ENCODE measurements at regions not wholly inside any gene's neighbourhood (a gene's known extent, or its start where the extent isn't known, plus 50 kb on each side); places are given as distances from the start of the nearest gene placed in this dataset.

DNA sequence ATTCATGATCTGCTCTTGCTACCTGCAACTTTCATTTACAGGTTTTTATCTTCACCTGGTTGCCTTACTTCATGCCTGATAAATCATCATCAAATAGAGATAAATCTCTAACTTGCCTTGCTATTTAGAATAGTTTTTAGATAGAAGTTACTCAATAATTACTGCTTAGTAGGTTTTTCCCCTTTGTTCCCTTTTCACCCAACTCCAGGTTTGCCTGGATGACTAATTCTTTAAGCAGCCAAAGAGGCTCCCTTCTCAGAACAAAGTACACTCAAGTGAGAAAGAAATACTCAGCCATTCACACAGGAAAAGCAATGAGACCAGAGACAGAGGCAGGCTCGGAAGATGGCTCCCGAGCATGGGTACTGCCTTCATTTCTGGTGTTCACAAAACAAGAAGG is 268.1 kb upstream of the CRBN start:
- Histone ChIP-seq H3K79me2 (ENCODE audit: low read depth) (no peaks in the 10 kb centered on the region), H3K27ac (no peak overlapping the region), H3K36me3 (ENCODE audit: low read depth) (no peaks in the 10 kb centered on the region), H3K9me3 (ENCODE audit: insufficient read depth, low read depth) (no peaks in the 10 kb centered on the region), H3F3A (ENCODE audit: insufficient read depth, low read depth) (no peaks in the 10 kb centered on the region), H3K4me2 (no peak overlapping the region), H3K9me2 (ENCODE audit: insufficient read depth) (no peaks in the 10 kb centered on the region), H3K4me1 (replicated peaks; ENCODE audit: insufficient read depth) (no peaks in the 10 kb centered on the region), H2AFZ (no peak overlapping the region), H3K27me3 (ENCODE audit: insufficient read depth, low read depth) (no peaks in the 10 kb centered on the region), H3K4me3 (no peak overlapping the region), H4K20me1 (ENCODE audit: insufficient read depth) (no peaks in the 10 kb centered on the region)
- BruUV-seq (replicated peaks), result no TSS peak
- TF ChIP-seq EZH2 (IDR thresholded peaks at IDR 0.05; ENCODE audit: low read depth), result no peak
- TF ChIP-seq, protein P1, sequence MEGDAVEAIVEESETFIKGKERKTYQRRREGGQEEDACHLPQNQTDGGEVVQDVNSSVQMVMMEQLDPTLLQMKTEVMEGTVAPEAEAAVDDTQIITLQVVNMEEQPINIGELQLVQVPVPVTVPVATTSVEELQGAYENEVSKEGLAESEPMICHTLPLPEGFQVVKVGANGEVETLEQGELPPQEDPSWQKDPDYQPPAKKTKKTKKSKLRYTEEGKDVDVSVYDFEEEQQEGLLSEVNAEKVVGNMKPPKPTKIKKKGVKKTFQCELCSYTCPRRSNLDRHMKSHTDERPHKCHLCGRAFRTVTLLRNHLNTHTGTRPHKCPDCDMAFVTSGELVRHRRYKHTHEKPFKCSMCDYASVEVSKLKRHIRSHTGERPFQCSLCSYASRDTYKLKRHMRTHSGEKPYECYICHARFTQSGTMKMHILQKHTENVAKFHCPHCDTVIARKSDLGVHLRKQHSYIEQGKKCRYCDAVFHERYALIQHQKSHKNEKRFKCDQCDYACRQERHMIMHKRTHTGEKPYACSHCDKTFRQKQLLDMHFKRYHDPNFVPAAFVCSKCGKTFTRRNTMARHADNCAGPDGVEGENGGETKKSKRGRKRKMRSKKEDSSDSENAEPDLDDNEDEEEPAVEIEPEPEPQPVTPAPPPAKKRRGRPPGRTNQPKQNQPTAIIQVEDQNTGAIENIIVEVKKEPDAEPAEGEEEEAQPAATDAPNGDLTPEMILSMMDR (conservative IDR thresholded peaks at IDR 0.05), result no peak
- intact Hi-C loops (cut with micrococcal nuclease; ENCODE audit: unreplicated experiment), result no loop called here
- CTCF ChIA-PET, result no interaction called here
- POLR2A ChIA-PET (ENCODE audit: unreplicated experiment), result no interaction called here
- DNase-seq, result no peak

DNA sequence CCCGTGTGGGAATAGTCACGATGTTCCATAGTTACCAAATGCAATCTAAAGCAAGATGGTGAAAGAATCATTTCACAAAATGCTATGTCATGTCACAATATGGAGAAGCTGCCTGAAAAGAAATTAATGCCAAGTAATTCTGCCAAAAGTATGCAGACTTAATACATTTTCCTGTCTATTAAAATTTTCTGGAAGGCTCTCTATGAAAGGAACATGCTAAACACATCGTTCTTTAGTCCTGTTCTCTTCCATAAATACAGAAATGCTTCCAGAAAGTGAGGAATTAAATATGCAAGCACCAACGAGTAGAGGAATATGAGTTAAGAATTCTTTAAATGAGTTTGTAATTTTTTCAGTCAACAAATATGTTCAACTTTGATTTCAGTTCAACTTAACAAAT is 266.8 kb upstream of the CRBN start:
- H3K79me2 ChIP-seq (ENCODE audit: low read depth), result no peaks in the 10 kb centered on the region
- H3K9me2 ChIP-seq (ENCODE audit: insufficient read depth), result no peaks in the 10 kb centered on the region
- no peak overlapping the region for H3K4me3 ChIP-seq
- intact Hi-C loops (cut with micrococcal nuclease; ENCODE audit: unreplicated experiment), result no loop called here
- no peaks in the 10 kb centered on the region for H3K27me3 ChIP-seq (ENCODE audit: insufficient read depth, low read depth)
- no peak overlapping the region for H3K4me2 ChIP-seq
- H3K27ac ChIP-seq, result no peak overlapping the region
- H3K9me3 ChIP-seq (ENCODE audit: insufficient read depth, low read depth), result no peaks in the 10 kb centered on the region
- no TSS peak for BruUV-seq (replicated peaks)
- H3K36me3 ChIP-seq (ENCODE audit: low read depth), result no peaks in the 10 kb centered on the region
- CTCF ChIA-PET, result no interaction called here
- H4K20me1 ChIP-seq (ENCODE audit: insufficient read depth), result no peaks in the 10 kb centered on the region
- TF ChIP-seq, protein P1 (conservative IDR thresholded peaks at IDR 0.05), result no peak
- TF ChIP-seq EZH2 (IDR thresholded peaks at IDR 0.05; ENCODE audit: low read depth), result no peak
- no peaks in the 10 kb centered on the region for H3F3A ChIP-seq (ENCODE audit: insufficient read depth, low read depth)
- H2AFZ ChIP-seq, result no peak overlapping the region
- POLR2A ChIA-PET (ENCODE audit: unreplicated experiment), result no interaction called here
- no peaks in the 10 kb centered on the region for H3K4me1 ChIP-seq (replicated peaks; ENCODE audit: insufficient read depth)
- DNase-seq, result no peak

DNA sequence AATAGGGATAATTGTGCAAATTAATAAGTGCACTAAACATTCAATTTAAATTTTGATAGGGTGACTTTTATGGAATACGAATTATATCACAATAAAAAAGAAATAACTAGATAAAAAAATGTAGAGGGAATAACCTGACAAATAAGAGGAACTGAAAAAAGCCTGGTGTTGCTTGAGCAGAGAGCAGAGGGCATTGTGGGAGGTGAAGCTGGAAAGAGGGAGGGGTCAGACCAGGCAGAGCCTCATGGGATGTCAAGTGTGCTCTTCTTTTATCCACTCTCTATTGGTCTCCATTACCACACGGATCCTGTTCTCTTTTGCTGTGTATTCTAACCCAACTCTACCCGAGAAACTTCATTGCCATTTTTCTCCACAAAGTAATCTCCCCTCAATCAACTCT is 264.0 kb upstream of the CRBN start:
- no TSS peak for BruUV-seq (replicated peaks)
- H2AFZ ChIP-seq, result no peak overlapping the region
- TF ChIP-seq, protein P1 (conservative IDR thresholded peaks at IDR 0.05), result no peak
- TF ChIP-seq EZH2 (IDR thresholded peaks at IDR 0.05; ENCODE audit: low read depth), result no peak
- no peaks in the 10 kb centered on the region for H4K20me1 ChIP-seq (ENCODE audit: insufficient read depth)
- no peaks in the 10 kb centered on the region for H3K9me3 ChIP-seq (ENCODE audit: insufficient read depth, low read depth)
- no peak overlapping the region for H3K4me3 ChIP-seq
- H3K27me3 ChIP-seq (ENCODE audit: insufficient read depth, low read depth), result no peaks in the 10 kb centered on the region
- intact Hi-C loops (cut with micrococcal nuclease; ENCODE audit: unreplicated experiment), result no loop called here
- no peaks in the 10 kb centered on the region for H3K9me2 ChIP-seq (ENCODE audit: insufficient read depth)
- H3K4me1 ChIP-seq (replicated peaks; ENCODE audit: insufficient read depth), result no peaks in the 10 kb centered on the region
- no peaks in the 10 kb centered on the region for H3F3A ChIP-seq (ENCODE audit: insufficient read depth, low read depth)
- no peak overlapping the region for H3K4me2 ChIP-seq
- H3K36me3 ChIP-seq (ENCODE audit: low read depth), result no peaks in the 10 kb centered on the region
- DNase-seq, result no peak
- no peak overlapping the region for H3K27ac ChIP-seq
- no peaks in the 10 kb centered on the region for H3K79me2 ChIP-seq (ENCODE audit: low read depth)
- ChIA-PET CTCF (no interaction called here), POLR2A (ENCODE audit: unreplicated experiment) (no interaction called here)

Data from PC-9 (cell line).